Stimulated activated CD4-positive, alpha-beta T cell treated with anti-CD3 and anti-CD28 coated beads, Interleukin-15, amount 100 ng/mL, for 1 hour (primary cell): ENCODE measurements at regions not wholly inside any gene's neighbourhood (a gene's known extent, or its start where the extent isn't known, plus 50 kb on each side); places are given as distances from the start of the nearest gene placed in this dataset.
"Not testable (repeated sequence)": the region's sequence is repeated elsewhere in the genome, so short reads cannot be mapped to it uniquely, and the experiment has no call there.

Experiments
- DNase-seq, 2 donors: peaks; one replicate each; pipeline ENCODE4 v3.0.0-alpha.2; 2020; ENCODE audit warnings: low read depth in 1 of 2, low spot score in 1 of 2

DNA sequence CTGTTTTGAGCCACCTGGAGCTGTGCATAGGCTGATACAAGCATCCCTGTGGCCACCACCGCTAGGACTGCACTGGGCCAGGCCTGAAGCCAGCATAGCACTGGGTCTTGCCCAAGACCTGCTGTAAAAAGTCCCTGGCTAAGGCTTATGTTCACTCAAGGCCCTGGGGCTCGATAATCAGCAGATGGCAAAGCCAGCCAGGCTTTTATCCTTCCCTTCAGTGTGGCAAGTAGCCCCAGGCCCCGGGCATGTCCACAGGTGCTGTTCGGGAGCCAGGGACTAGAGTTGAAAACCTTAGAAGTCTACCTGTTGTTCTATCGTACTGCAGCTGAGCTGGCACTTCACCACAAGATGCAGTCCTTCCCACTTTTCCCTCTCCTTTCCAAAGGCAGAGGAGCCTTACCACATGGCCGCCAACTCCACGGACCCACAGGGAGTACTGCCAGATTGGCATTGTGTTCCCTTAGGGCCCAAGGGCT is 226.4 kb upstream of the ZNF217 start:
- DNase-seq: no peak

DNA sequence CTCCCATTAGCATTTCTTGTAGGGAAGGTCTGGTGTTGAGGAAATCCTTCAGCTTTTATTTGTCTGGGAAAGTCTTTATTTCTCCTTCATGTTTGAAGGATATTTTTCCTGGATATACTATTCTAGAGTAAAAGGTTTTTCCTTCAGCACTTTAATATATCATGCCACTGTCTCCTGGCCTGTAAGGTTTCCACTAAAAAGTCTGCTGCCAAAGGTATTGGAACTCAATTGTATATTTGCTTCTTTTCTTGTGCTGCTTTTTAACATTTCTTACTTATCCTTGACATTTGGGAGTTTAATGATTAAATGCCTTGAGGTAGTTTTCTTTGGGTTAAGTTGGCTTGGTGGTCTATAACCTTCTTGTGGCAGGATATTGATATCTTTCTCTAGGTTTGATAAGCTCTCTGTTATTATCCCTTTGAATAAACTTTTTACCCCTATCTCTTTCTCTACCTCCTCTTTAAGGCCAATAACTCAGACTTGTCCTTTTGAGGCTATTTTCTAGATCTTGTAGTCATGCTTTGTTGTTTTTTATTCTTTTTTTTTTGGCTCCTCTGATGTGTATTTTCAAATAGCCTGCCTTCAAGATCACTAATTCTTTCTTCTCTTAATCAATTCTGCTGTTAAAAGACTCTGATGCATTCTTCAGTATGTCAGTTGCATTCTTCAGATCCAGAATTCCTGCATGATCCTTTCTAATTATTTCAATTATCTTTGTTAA is 225.0 kb upstream of the ZNF217 start:
- DNase-seq: no peak

DNA sequence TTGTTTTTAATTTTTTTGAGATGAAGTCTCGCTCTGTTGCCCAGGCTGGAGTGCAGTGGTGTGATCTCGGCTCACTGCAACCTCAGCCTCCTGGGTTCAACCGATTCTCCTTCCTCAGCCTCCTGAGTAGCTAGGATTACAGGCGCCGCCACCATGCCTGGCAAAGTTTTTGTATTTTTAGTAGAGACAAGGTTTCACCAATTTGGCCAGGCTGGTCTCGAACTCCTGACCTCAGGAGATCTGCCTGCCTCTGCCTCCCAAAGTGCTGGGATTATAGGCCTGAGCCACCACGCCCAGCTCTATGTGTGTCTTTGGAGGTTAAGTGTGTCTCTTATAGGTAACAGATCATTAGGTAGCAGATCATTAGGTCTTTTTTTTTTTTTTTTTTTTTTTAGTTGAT is 223.9 kb upstream of the ZNF217 start:
- DNase-seq: not testable (repeated sequence)

DNA sequence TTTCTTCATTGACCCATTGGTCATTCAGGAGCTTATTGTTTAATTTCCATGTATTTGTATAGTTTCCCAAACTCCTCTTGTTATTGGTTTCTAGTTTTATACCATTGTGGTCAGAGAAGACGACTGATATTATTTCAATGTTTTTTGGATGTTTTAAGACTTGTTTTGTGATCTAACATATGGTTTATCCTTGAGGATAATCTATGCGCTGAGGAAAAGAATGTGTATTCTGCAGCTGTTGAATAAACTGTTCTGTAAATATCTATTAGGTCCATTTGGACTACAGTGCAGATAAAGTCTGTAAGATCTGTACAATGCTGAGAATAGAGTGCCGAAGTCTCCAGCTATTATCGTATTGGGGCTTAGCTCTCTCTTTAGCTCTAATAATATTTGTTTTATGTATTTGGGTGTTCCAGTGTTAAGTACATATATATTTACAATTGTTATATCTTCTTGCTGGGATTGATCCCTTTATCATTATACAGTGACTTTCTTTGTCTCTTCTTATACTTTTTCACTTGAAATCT is 223.3 kb upstream of the ZNF217 start:
- no peak for DNase-seq

DNA sequence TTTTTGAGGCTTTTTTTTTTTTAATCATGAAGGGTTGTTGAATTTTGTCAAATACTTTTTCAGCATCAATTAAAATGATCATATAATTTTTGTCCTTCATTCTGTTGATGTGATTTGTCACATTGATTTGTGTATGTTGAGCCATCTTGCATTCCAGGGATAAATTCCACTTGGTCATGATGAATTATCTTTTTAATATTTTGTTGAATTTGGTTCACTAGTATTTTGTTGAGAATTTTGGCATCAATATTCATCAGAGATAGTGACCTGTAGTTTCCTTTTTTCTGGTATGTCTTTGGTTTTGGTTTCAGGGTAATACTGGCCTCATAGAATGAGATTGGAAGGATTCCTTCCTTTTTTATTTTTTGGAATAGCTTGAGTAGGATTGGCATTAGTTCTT is 221.9 kb upstream of the ZNF217 start:
- no peak for DNase-seq

DNA sequence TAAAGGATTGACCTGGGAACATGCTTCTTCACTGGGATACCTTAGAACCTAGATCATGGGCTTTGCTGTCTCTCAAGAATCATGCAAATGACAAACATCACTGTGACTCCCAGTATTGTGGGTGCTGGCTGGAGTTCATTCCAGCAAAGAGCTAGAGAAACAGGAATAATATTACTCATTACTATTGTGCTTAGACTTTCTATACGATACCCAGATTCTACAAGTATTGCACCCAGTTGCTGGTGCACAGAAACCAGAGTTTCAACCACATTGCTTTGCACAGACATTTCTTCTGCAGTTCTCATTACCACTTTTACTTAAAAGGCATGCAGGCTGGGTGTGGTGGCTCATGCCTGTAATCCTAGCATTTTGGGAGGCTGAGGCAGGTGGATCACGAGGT is 220.4 kb upstream of the ZNF217 start:
- DNase-seq: no peak

DNA sequence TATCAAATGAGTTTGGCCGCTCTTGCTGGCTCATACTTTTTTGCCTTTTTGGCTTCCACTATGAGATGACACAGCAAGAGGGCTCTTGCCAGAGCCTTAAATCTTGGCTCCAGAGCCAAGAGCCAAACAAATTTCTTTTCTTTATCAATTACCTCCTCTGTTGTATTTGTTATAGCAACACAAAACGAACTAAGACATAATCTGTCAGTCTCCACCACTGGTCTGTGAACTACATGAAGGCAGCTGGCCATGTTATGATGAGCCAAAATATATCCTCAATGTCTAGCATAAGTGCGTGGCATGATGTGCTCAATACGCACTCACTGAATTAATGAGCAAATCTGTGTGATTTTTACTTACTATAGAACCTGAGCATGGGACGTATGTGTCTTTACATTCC is 220.0 kb upstream of the ZNF217 start:
- no peak for DNase-seq

DNA sequence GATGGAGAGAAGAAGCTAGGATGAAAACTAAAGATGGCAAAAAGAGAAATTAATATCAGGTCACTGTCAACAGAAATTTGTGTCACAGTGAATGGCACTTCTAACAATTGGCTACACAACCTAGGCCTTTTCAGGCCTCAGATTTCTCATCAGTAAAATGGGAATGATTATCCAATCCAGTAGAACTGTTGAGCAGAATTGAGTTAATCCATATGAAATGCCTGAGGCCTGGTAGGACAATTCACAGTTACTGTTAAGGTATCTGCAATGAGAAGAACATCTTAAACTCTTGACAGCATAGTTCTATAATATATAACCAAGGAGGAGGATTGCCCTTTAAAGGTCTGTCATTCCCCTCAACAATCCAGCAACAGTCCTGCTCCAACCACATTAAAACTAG is 217.9 kb upstream of the ZNF217 start:
- no peak for DNase-seq

DNA sequence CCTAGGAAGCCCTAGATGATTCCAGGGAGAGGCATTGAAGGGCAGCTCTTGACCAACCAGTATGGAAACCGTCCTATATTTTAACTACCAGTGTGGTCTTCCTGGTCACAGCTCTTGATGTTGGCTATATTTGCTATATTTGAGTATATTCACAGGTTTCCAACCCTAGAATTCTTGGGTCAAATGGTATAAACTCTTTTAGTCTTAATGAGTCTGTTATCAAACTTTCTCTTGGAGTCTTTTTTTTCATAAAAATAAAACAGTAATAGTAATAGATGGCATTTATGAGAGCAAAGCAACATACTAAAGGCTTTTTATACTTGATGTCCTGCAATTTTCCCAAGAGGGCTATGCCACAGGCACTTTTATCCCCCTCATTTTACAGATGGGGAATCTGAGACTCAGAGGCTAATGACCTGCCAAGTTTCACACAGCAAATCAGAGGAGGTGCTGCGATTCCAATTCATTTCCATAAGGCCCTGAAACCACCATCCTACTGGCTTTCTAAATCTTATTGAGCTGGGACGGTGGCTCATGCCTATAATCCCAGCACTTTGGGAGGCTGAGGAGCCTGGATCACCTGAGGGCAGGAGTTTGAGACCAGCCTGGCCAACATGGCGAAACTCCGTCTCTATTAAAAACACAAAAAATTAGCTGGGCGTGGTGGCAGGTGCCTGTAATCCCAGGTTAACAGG is 217.2 kb upstream of the ZNF217 start:
- DNase-seq: no peak

DNA sequence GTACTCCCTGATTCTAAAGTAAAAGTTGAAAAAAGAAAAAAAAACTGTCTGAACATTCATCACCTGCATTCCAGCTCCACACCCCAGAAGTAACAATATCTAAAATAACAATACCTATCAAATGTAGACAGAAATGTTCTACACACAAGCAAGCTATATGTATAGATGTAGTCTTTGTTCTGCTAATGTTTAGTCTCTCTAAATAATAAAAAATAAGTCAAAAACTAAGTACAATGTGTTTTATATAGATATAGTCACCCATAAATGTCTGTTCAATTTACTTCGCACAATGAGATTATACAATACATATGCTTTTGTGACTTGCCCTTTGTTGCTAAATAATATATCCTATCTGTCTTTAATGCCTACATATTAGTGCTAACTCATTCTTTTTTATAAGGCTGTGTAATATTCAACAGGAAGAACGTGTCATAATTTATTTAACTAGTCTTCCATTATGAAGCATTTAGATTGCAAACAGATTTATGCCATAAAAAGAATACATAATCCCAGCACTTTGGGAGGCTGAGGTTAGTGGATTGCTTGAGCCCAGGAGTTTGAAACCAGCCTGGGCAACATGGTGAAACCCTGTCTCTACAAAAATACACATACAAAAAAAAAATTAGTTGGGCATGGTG is 216.2 kb upstream of the ZNF217 start:
- no peak for DNase-seq

DNA sequence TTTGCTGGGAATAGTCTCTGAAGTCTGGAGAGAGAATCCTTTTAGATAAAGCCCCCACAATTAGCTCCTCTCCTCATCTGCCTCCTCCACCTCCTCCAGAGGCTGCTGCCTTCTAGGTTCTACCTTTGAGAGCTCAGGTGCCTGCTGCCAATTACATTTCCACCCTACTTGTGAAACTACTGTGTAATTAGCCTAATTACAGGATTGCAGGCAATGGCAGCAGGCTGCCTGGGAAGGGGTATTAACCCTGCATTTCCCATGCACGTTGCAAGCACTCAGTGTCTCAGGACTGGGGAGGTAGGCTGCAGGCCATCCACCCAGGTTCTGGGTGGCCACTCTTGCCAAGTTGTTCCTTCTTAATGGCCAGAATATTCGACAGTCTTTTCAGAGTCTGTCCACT is 215.6 kb upstream of the ZNF217 start:
- DNase-seq: no peak

DNA sequence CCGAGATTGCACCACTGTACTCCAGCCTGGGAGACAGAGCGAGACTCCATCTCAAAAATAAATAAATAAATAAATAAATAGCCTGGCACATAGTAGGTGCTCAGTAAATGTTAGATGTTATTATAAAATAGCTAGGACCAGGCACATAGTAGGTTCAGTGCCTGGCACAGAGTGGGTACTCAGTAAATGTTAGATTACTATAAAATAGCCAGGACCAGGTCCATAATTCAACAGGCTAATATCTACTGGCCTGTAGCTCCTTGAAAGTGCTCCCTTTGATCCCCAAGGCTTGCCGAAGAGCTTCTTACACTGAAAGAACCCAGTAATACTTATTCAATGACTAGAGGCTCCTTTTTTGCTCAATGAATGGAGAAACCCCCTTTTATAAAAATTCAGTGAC is 215.1 kb upstream of the ZNF217 start:
- DNase-seq: no peak

DNA sequence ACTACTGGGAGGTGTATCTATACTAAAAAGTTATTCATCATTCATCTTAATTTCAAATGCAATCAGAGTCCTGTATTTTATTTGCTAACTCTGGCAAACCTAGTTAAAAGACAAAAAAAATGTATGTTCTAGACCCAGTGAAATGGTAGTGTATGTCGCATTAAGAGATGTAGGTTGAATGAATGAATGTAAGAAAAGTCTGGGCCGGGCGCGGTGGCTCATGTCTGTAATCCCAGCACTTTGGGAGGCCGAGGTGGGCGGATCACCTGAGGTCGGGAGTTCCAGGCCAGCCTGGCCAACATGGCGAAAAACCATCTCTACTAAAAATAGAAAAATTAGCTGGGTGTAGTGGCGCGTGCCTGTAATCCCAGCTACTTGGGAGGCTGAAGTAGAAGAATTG is 214.7 kb upstream of the ZNF217 start:
- DNase-seq: not testable (repeated sequence)

DNA sequence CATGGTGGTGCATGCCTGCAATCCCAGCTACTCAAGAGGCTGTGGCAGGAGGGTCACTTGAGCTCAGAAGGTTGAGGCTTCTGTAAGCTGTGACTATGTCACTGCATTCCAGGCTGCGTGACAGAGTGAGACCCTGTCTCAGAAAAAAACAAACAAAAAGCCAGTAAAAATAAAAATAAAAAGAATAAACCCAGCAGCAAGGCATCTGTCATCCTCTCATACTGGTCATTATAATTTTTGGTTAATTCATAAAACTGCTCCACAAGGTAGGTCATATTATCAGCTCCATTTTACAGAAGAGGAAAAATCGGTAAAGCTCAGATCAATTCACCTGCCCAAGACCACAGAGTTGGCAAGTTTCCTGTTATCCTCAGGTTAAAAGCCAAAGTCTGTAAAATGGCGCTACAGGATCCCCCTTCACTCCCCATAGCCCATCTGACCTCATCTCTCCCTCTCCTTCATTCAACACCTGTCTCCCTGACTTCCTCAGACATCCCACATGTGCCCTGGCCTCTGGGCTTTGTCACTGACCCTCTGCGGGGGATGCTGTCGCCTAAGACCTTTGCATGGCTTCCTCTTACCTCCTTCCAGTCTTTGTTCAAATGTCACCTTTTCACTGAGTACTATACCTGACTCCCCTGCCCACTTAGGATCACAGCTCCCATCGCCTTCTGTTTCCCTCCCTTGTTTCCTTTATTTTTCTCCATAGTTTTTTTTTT is 213.2 kb upstream of the ZNF217 start:
- no peak for DNase-seq

DNA sequence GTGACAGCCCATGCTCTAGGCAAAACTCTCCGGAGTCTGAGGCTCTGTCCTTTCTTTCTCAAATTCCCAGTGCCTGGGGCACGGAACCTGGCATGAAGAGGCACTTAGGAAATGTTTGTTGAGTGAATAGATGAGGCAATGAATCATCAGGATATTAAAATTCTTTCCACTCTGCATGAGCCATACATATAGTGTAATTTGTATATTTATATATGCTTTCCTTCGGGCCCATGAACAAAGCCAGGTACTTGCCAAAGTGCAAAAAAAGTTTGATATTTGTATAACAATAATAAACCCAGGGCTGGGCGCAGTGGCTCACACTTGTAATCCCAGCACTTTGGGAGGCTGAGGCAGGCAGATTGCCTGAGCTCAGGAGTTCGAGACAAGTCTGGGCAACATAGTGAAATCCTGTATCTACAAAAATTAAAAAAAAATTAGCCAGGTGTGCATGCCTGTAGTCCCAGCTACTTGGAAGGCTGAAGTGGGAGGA is 212.3 kb upstream of the ZNF217 start:
- DNase-seq: no peak

DNA sequence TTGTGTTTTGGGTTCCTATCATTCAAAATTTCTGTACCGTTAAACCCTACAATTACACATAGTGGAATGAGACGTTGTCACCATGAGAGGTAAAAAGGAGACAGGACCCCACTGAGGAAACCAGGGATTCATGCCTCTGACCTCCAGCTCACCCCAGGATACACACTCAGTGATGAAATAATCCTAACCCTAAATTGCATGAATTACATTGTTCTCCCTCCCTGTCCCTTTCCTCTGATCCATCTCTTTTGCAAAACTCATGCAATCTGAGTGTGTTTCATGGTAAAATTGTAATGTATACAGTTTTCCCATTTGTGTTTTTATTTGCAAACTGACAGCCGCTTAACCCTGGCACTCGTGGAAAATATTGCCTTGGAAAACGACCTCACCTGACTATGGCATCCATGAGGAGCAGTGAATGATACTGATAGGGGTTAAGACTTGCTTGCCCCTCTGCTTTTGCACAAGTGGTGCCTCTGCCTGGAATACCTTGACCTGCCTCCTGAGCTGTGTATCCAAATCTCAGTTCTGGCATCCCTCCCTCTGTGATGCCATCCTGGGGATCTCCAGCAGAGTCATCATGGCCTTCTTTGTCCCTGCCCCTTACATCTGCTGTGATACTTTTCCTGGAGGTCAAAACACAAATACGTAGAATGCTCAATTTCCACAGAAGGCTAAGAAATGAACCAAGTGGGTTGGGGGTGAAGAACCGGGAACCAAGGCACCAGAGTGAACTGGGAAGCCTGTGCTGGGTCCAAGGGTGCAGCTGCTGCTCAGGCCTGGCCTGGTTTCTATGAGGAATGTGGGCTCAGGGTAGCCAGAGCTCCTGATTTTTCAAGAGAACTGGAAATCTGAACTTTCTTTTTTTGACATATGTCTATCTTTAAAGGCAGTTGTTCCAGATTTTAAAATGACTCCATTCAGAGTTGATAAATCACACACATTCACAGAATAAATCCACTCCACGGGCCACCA is 211.6 kb upstream of the ZNF217 start:
- DNase-seq: no peak

DNA sequence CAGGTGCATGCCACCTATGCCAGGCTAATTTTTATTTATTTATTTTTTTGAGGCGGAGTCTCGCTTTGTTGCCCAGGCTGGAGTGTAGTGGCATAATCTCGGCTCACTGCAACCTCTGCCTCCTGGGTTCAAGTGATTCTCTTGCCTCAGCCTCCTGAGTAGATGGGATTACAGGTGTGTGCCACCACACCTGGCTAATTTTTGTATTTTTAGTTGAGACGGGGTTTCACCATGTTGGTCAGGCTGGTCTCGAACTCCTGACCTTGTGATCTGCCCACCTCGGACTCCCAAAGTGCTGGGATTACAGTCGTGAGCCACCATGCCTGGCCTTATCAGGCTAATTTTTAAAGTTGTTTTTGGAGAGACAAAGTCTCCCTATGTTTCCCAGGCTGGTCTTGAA is 210.7 kb upstream of the ZNF217 start:
- DNase-seq: not testable (repeated sequence)

DNA sequence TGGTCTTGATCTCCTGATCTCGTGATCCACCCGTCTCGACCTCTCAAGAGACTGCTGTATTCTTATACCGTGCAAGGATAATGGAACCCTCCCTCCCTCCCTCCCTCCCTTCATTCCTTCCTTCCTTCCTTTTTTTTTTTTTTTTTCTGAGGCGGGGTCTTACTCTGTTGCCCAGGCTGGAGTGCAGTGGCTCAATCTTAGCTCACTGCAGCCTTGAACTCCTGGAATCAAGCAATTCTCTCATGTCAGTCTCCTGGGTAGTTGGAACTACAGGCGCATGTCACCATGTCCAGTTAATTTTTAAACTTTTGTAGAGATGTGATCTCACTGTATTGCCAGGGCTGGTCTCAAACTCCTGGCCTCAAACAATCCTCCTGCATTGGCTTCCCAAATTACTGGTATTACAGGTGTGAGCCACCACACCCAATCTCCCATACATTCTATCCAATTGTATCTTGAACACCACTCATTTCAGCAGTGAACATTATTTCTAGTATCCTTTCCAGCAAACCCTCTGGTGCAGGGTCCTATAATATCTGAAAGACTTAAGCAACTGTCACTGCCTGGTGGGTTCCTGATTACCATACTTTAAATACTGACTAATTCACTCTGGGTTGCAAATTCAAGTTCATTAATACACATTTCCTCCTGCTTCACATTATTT is 210.0 kb upstream of the ZNF217 start:
- DNase-seq: no peak

DNA sequence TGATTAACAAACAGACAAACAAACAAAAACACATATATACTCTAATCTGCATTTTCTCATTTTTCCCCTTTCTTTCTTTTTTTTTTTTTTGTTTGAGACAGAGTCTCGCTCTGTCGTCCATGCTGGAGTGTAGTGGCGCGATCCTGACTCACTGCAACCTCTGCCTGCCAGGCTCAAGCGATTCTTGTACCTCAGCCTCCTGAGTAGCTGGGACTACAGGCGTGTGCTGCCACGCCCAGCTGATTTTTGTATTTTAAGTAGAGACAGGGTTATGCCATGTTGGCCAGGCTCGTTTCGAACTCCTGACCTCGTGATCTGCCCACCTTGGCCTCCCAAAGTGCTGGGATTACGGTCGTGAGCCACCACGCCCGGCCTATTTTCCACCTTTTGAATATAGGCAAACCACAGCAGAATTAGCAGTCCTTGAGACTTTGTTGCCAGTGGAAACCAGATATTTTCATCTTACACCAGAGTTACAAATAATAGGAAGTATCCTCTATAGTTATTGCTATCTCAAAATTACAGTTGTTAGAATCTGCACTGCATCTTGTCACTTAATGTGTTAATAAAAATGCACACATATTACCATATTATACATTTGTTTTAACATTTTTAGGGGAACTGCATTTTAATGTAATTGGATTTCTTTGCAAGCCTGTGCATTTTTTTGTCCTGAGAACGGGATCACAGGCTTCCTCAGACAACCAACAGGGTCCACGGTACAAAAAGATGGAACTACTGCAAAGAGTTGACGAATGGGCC is 208.2 kb upstream of the ZNF217 start:
- DNase-seq: no peak
